Activated CD4-positive, alpha-beta T cell treated with anti-CD3 and anti-CD28 coated beads, Interleukin-2, amount 10 ng/mL, durations not matched to agents 7 days and 5 days (primary cell): ENCODE measurements at regions not wholly inside any gene's neighbourhood (a gene's known extent, or its start where the extent isn't known, plus 50 kb on each side); places are given as distances from the start of the nearest gene placed in this dataset.

ENCODE experiments used
- CTCF ChIA-PET: fragments of 350-600 bp; sonication (Branson Sonifier 250); formaldehyde crosslinking; loops from one replicate; lab custom pipeline; 2021; ENCODE audit warnings: antibody characterized with exemption; lab: Charles Lee
- POLR2A ChIA-PET: fragments of 350-600 bp; sonication (Branson Sonifier 250); formaldehyde crosslinking; loops from one replicate; lab custom pipeline; 2021; ENCODE audit warnings: antibody characterized with exemption; lab: Charles Lee
- DNase-seq: peaks from one replicate; pipeline ENCODE4 v3.0.0-alpha.2; 2020
- H3K27ac Mint-ChIP-seq: one replicate; pipeline ENCODE4 v1.8.0; 2021; ENCODE audit warnings: mild to moderate bottlenecking, moderate library complexity, mixed read lengths
- H3K27me3 Mint-ChIP-seq: one replicate; pipeline ENCODE4 v1.8.0; 2021; ENCODE audit warnings: mixed read lengths
- H3K36me3 Mint-ChIP-seq: one replicate; pipeline ENCODE4 v1.8.0; 2021; ENCODE audit warnings: low read depth, mixed read lengths
- H3K4me1 Mint-ChIP-seq: one replicate; pipeline ENCODE4 v1.8.0; 2021; ENCODE audit warnings: mixed read lengths
- H3K4me3 Mint-ChIP-seq: one replicate; pipeline ENCODE4 v1.8.0; 2021; ENCODE audit warnings: mild to moderate bottlenecking, moderate library complexity, mixed read lengths
- H3K9me3 Mint-ChIP-seq: one replicate; pipeline ENCODE4 v1.8.0; 2021; ENCODE audit warnings: mixed read lengths

GRCh38 chr11:109814824-109815223 lies 278.4 kb upstream of the ZC3H12C start:
- POLR2A ChIA-PET, result no interaction called here
- CTCF ChIA-PET, result no interaction called here
- H3K27ac Mint-ChIP-seq, result no peak overlapping the region
- no peaks in the 10 kb centered on the region for H3K36me3 Mint-ChIP-seq
- H3K27me3 Mint-ChIP-seq, result no peaks in the 10 kb centered on the region
- DNase-seq, result no peak
- no peaks in the 10 kb centered on the region for H3K9me3 Mint-ChIP-seq
- H3K4me3 Mint-ChIP-seq, result no peak overlapping the region
- H3K4me1 Mint-ChIP-seq, result peaks cover 4% of the 10 kb centered on the region

GRCh38 chr11:109815500-109816150 lies 277.6 kb upstream of the ZC3H12C start:
- H3K9me3 Mint-ChIP-seq, result no peaks in the 10 kb centered on the region
- DNase-seq, result no peak
- no peak overlapping the region for H3K27ac Mint-ChIP-seq
- POLR2A ChIA-PET, result no interaction called here
- CTCF ChIA-PET, result no interaction called here
- H3K4me1 Mint-ChIP-seq, result peaks cover 4% of the 10 kb centered on the region
- H3K27me3 Mint-ChIP-seq, result no peaks in the 10 kb centered on the region
- no peak overlapping the region for H3K4me3 Mint-ChIP-seq
- H3K36me3 Mint-ChIP-seq, result no peaks in the 10 kb centered on the region

GRCh38 chr11:109818290-109818689 lies 274.9 kb upstream of the ZC3H12C start:
- Mint-ChIP-seq H3K27ac (no peak overlapping the region), H3K4me3 (no peak overlapping the region), H3K27me3 (no peaks in the 10 kb centered on the region), H3K36me3 (no peaks in the 10 kb centered on the region), H3K4me1 (peaks cover 4% of the 10 kb centered on the region), H3K9me3 (no peaks in the 10 kb centered on the region)
- ChIA-PET POLR2A (no interaction called here), CTCF (no interaction called here)
- DNase-seq, result no peak

- Mint-ChIP-seq H3K27ac (no peak overlapping the region), H3K9me3 (no peaks in the 10 kb centered on the region), H3K4me3 (no peak overlapping the region), H3K27me3 (no peaks in the 10 kb centered on the region), H3K4me1 (peaks cover 4% of the 10 kb centered on the region), H3K36me3 (no peaks in the 10 kb centered on the region)
- DNase-seq, result no peak
- ChIA-PET POLR2A (no interaction called here), CTCF (no interaction called here)
Observed at GRCh38 chr11:109819410-109819809, 273.8 kb upstream of the ZC3H12C start.

GRCh38 chr11:109821511-109821910 lies 271.7 kb upstream of the ZC3H12C start:
- ChIA-PET POLR2A (no interaction called here), CTCF (no interaction called here)
- Mint-ChIP-seq H3K27ac (no peak overlapping the region), H3K4me3 (no peak overlapping the region), H3K4me1 (peaks cover 4% of the 10 kb centered on the region), H3K27me3 (no peaks in the 10 kb centered on the region), H3K36me3 (no peaks in the 10 kb centered on the region), H3K9me3 (no peaks in the 10 kb centered on the region)
- no peak for DNase-seq

GRCh38 chr11:109822436-109823102 lies 270.6 kb upstream of the ZC3H12C start:
- Mint-ChIP-seq H3K36me3 (no peaks in the 10 kb centered on the region), H3K27me3 (no peaks in the 10 kb centered on the region), H3K9me3 (no peaks in the 10 kb centered on the region), H3K27ac (no peak overlapping the region), H3K4me3 (no peak overlapping the region), H3K4me1 (peaks cover 4% of the 10 kb centered on the region)
- no peak for DNase-seq
- ChIA-PET CTCF (no interaction called here), POLR2A (no interaction called here)

- Mint-ChIP-seq H3K9me3 (peaks cover 2% of the 10 kb centered on the region), H3K27ac (no peak overlapping the region), H3K36me3 (no peaks in the 10 kb centered on the region), H3K4me3 (no peak overlapping the region), H3K4me1 (no peaks in the 10 kb centered on the region), H3K27me3 (no peaks in the 10 kb centered on the region)
- CTCF ChIA-PET, result no interaction called here
- no peak for DNase-seq
- POLR2A ChIA-PET, result no interaction called here
Observed at GRCh38 chr11:109828387-109828786, 264.8 kb upstream of the ZC3H12C start.

GRCh38 chr11:109838026-109838425 lies 255.2 kb upstream of the ZC3H12C start:
- H3K36me3 Mint-ChIP-seq, result no peaks in the 10 kb centered on the region

GRCh38 chr11:109845437-109845836 lies 247.8 kb upstream of the ZC3H12C start:
- no peak for DNase-seq
- Mint-ChIP-seq H3K27me3 (no peaks in the 10 kb centered on the region), H3K36me3 (no peaks in the 10 kb centered on the region), H3K27ac (no peak overlapping the region), H3K4me1 (no peaks in the 10 kb centered on the region), H3K4me3 (no peak overlapping the region), H3K9me3 (no peaks in the 10 kb centered on the region)
- CTCF ChIA-PET, result interaction anchor here (1.1 kb wide), 1 partner anchor 12 kb away, joined by 3 read pairs; no protein-coding TSS in a partner anchor
- POLR2A ChIA-PET, result no interaction called here

More at GRCh38 chr11:109838026-109838425, 255.2 kb upstream of the ZC3H12C start:
- H3K4me3 Mint-ChIP-seq, result no peak overlapping the region
- DNase-seq, result no peak
- H3K4me1 Mint-ChIP-seq, result no peaks in the 10 kb centered on the region
- ChIA-PET CTCF (no interaction called here), POLR2A (no interaction called here)
- H3K9me3 Mint-ChIP-seq, result no peaks in the 10 kb centered on the region
- H3K27ac Mint-ChIP-seq, result no peak overlapping the region
- H3K27me3 Mint-ChIP-seq, result no peaks in the 10 kb centered on the region

- no peak for DNase-seq
- H3K9me3 Mint-ChIP-seq, result no peaks in the 10 kb centered on the region
- H3K36me3 Mint-ChIP-seq, result no peaks in the 10 kb centered on the region
- H3K27me3 Mint-ChIP-seq, result no peaks in the 10 kb centered on the region
- ChIA-PET POLR2A (no interaction called here), CTCF (no interaction called here)
- H3K27ac Mint-ChIP-seq, result no peak overlapping the region
- no peaks in the 10 kb centered on the region for H3K4me1 Mint-ChIP-seq
- no peak overlapping the region for H3K4me3 Mint-ChIP-seq
Observed at GRCh38 chr11:109847621-109848020, 245.6 kb upstream of the ZC3H12C start.

GRCh38 chr11:109849051-109849450 lies 244.1 kb upstream of the ZC3H12C start:
- CTCF ChIA-PET, result no interaction called here
- no peaks in the 10 kb centered on the region for H3K27me3 Mint-ChIP-seq

GRCh38 chr11:109849946-109850345 lies 243.2 kb upstream of the ZC3H12C start:
- Mint-ChIP-seq H3K9me3 (no peaks in the 10 kb centered on the region), H3K4me3 (no peak overlapping the region), H3K27ac (no peak overlapping the region), H3K27me3 (no peaks in the 10 kb centered on the region), H3K36me3 (no peaks in the 10 kb centered on the region), H3K4me1 (no peaks in the 10 kb centered on the region)
- ChIA-PET POLR2A (no interaction called here), CTCF (no interaction called here)
- DNase-seq, result no peak

More at GRCh38 chr11:109849051-109849450, 244.1 kb upstream of the ZC3H12C start:
- POLR2A ChIA-PET, result no interaction called here
- Mint-ChIP-seq H3K4me3 (no peak overlapping the region), H3K9me3 (no peaks in the 10 kb centered on the region), H3K27ac (no peak overlapping the region), H3K36me3 (no peaks in the 10 kb centered on the region), H3K4me1 (no peaks in the 10 kb centered on the region)
- no peak for DNase-seq

GRCh38 chr11:109851780-109852390 lies 241.3 kb upstream of the ZC3H12C start:
- ChIA-PET CTCF (interaction anchor here (0.5 kb wide), 1 partner anchor 251 kb away, joined by 4 read pairs; no protein-coding TSS in a partner anchor), POLR2A (no interaction called here)
- no peak for DNase-seq
- Mint-ChIP-seq H3K27ac (no peak overlapping the region), H3K27me3 (no peaks in the 10 kb centered on the region), H3K4me3 (no peak overlapping the region), H3K36me3 (no peaks in the 10 kb centered on the region), H3K9me3 (no peaks in the 10 kb centered on the region), H3K4me1 (no peaks in the 10 kb centered on the region)
